ENCODE measurements at regions not wholly inside any gene's neighbourhood (a gene's known extent, or its start where the extent isn't known, plus 50 kb on each side); places are given as distances from the start of the nearest gene placed in this dataset.

DNA sequence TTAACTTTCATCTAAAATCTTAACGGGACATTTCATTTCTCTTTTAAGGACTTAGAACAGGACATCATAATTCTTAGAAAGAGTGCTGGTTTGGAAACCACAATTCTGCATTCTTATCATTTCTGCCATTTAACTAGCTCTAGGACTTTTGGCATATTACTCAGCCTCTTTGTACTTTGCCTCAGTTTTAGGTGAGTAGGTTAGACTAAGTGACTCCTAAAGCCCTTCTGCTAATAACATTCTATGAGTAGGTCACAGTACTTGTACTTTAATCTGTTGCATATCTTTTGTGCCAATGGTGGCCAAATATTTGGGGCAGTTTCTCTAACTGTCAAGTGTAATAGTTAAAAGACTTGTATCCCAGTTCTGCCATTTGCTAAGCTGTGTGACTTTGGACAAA is 115.4 kb upstream of the NUDT6 start:
- H3K79me2 ChIP-seq (ENCODE audit: insufficient read depth, low read length) = no peaks in the 10 kb centered on the region
- H3K4me3 ChIP-seq (ENCODE audit: low read length, poor library complexity, severe bottlenecking) = no peak overlapping the region
- H3K9ac ChIP-seq (ENCODE audit: low read depth, low read length, poor library complexity, severe bottlenecking) = no peak overlapping the region
- H2AFZ ChIP-seq (ENCODE audit: low read length) = no peak overlapping the region
- no peaks in the 10 kb centered on the region for H3F3A ChIP-seq (ENCODE audit: low read depth)
- peaks cover 10% of the 10 kb centered on the region for H3K9me3 ChIP-seq (ENCODE audit: insufficient read depth, low read depth, low read length)
- H3K4me1 ChIP-seq (ENCODE audit: insufficient read depth, low read length, poor library complexity, severe bottlenecking) = no peaks in the 10 kb centered on the region
- TF ChIP-seq, protein P1, sequence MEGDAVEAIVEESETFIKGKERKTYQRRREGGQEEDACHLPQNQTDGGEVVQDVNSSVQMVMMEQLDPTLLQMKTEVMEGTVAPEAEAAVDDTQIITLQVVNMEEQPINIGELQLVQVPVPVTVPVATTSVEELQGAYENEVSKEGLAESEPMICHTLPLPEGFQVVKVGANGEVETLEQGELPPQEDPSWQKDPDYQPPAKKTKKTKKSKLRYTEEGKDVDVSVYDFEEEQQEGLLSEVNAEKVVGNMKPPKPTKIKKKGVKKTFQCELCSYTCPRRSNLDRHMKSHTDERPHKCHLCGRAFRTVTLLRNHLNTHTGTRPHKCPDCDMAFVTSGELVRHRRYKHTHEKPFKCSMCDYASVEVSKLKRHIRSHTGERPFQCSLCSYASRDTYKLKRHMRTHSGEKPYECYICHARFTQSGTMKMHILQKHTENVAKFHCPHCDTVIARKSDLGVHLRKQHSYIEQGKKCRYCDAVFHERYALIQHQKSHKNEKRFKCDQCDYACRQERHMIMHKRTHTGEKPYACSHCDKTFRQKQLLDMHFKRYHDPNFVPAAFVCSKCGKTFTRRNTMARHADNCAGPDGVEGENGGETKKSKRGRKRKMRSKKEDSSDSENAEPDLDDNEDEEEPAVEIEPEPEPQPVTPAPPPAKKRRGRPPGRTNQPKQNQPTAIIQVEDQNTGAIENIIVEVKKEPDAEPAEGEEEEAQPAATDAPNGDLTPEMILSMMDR (conservative IDR thresholded peaks at IDR 0.05; ENCODE audit: low read length) = no peak
- TF ChIP-seq EZH2phosphoT487 (IDR thresholded peaks at IDR 0.05; ENCODE audit: borderline replicate concordance) = no peak
- no peaks in the 10 kb centered on the region for H4K20me1 ChIP-seq (ENCODE audit: insufficient read depth, low read length, poor library complexity, severe bottlenecking)
- H3K36me3 ChIP-seq (ENCODE audit: insufficient read depth, low read length) = peaks cover 4% of the 10 kb centered on the region; the same call in 1 of the 2 replicates
- H3K4me2 ChIP-seq (ENCODE audit: low read depth, low read length, poor library complexity, severe bottlenecking) = no peak overlapping the region
- H3K9me2 ChIP-seq (replicated peaks; ENCODE audit: low read depth, low read length) = no peaks in the 10 kb centered on the region
- no peaks in the 10 kb centered on the region for H3K27me3 ChIP-seq (ENCODE audit: insufficient read depth, low read length, poor library complexity, severe bottlenecking)

DNA sequence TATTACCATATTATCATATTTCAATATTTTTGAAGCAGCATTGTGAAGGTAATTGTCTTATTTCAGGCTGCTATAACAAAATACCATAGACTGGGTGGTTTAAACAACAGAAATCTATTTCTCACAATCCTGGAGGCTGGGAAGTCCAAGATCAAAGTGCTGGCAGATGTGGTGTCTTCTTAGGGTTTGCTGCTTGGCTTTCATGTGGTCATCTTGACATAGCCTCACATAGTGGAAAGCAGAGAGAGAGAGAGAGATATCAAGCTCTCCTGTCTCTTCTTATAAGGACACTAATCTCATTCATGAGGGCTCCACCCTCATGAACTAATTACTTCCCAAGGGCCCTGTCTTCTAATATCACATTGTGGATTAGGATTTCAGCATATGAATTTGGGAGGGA is 119.7 kb upstream of the NUDT6 start:
- no peak overlapping the region for H3K4me2 ChIP-seq (ENCODE audit: low read depth, low read length, poor library complexity, severe bottlenecking)
- no peak overlapping the region for H3K4me3 ChIP-seq (ENCODE audit: low read length, poor library complexity, severe bottlenecking)
- H3K79me2 ChIP-seq (ENCODE audit: insufficient read depth, low read length) = no peaks in the 10 kb centered on the region; the same call in 1 of the 2 replicates
- H3K4me1 ChIP-seq (ENCODE audit: insufficient read depth, low read length, poor library complexity, severe bottlenecking) = no peaks in the 10 kb centered on the region
- H3K9me3 ChIP-seq (ENCODE audit: insufficient read depth, low read depth, low read length) = peaks cover 15% of the 10 kb centered on the region
- H3F3A ChIP-seq (ENCODE audit: low read depth) = no peaks in the 10 kb centered on the region
- H4K20me1 ChIP-seq (ENCODE audit: insufficient read depth, low read length, poor library complexity, severe bottlenecking) = no peaks in the 10 kb centered on the region
- peaks cover 14% of the 10 kb centered on the region; the same call in 1 of the 2 replicates for H3K36me3 ChIP-seq (ENCODE audit: insufficient read depth, low read length)
- no peak overlapping the region for H3K9ac ChIP-seq (ENCODE audit: low read depth, low read length, poor library complexity, severe bottlenecking)
- H3K27me3 ChIP-seq (ENCODE audit: insufficient read depth, low read length, poor library complexity, severe bottlenecking) = no peaks in the 10 kb centered on the region
- TF ChIP-seq, protein P1 (conservative IDR thresholded peaks at IDR 0.05; ENCODE audit: low read length) = no peak
- no peak for TF ChIP-seq EZH2phosphoT487 (IDR thresholded peaks at IDR 0.05; ENCODE audit: borderline replicate concordance)
- H3K9me2 ChIP-seq (replicated peaks; ENCODE audit: low read depth, low read length) = no peaks in the 10 kb centered on the region
- no peak overlapping the region for H2AFZ ChIP-seq (ENCODE audit: low read length)

DNA sequence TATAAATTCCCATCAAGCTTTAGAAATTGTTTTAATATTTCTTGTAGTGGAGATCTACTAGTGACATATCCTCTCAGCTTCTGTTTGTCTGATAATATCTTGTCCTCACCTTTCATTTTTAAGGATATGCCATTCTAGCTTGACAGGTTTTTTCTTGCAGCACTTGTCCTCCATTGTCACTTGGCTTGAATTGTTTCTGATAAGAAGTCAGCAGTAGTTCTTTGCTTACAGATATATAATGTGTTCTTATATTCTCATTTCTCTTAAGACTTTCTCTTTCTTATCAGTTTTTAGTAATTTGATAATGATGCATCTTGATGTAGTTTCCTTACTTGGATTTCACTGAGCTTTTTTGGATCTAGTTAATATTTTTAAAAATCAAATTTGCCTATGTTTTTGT is 120.6 kb upstream of the NUDT6 start:
- Histone ChIP-seq H3K36me3 (ENCODE audit: insufficient read depth, low read length) (peaks cover 14% of the 10 kb centered on the region; the same call in 1 of the 2 replicates), H3K27me3 (ENCODE audit: insufficient read depth, low read length, poor library complexity, severe bottlenecking) (no peaks in the 10 kb centered on the region), H3K4me1 (ENCODE audit: insufficient read depth, low read length, poor library complexity, severe bottlenecking) (no peaks in the 10 kb centered on the region), H3K9me2 (replicated peaks; ENCODE audit: low read depth, low read length) (no peaks in the 10 kb centered on the region), H3K4me3 (ENCODE audit: low read length, poor library complexity, severe bottlenecking) (no peak overlapping the region), H3F3A (ENCODE audit: low read depth) (no peaks in the 10 kb centered on the region), H3K4me2 (ENCODE audit: low read depth, low read length, poor library complexity, severe bottlenecking) (no peak overlapping the region), H4K20me1 (ENCODE audit: insufficient read depth, low read length, poor library complexity, severe bottlenecking) (no peaks in the 10 kb centered on the region), H3K9ac (ENCODE audit: low read depth, low read length, poor library complexity, severe bottlenecking) (no peak overlapping the region), H2AFZ (ENCODE audit: low read length) (no peak overlapping the region), H3K9me3 (ENCODE audit: insufficient read depth, low read depth, low read length) (peaks cover 15% of the 10 kb centered on the region), H3K79me2 (ENCODE audit: insufficient read depth, low read length) (no peaks in the 10 kb centered on the region; the same call in 1 of the 2 replicates)
- no peak for TF ChIP-seq EZH2phosphoT487 (IDR thresholded peaks at IDR 0.05; ENCODE audit: borderline replicate concordance)
- TF ChIP-seq, protein P1 (conservative IDR thresholded peaks at IDR 0.05; ENCODE audit: low read length) = no peak

All from Loucy (cell line).